ENCODE measurements at regions not wholly inside any gene's neighbourhood (a gene's known extent, or its start where the extent isn't known, plus 50 kb on each side); places are given as distances from the start of the nearest gene placed in this dataset.
"Not testable (repeated sequence)": the region's sequence is repeated elsewhere in the genome, so short reads cannot be mapped to it uniquely, and the experiment has no call there.

DNA sequence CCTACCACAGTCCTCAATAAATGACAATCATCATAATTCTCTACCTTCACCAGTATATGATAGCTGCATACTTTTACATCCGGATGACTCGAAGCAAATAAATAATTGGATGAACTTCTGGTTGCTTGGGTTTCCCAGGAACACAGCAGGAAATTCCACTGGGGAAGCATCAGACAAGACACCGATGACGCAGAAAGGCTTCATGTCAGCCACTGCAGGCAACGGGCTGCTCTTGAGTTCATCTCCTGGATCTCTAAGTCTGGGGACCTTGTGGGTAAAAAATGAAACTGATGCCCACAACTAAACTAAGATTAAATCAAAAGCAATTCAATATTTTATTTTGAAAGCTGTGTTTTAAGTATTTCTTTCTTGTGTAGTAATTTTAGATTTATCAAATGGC is 472.1 kb upstream of the C16orf82 start:
- Histone ChIP-seq H3K79me2 (ENCODE audit: insufficient read depth, low read depth, low read length) (no peaks in the 10 kb centered on the region), H2AFZ (ENCODE audit: low read length) (no peak overlapping the region), H3K4me1 (ENCODE audit: insufficient read depth, low read length, poor library complexity, severe bottlenecking) (no peaks in the 10 kb centered on the region), H3K4me2 (ENCODE audit: low read length) (no peak overlapping the region), H3K9me2 (ENCODE audit: insufficient read depth, low read length) (no peaks in the 10 kb centered on the region), H4K20me1 (ENCODE audit: insufficient read depth, low read length) (no peaks in the 10 kb centered on the region), H3K4me3 (ENCODE audit: low read depth, low read length, poor library complexity, severe bottlenecking) (no peak overlapping the region), H3K36me3 (ENCODE audit: insufficient read depth, low read length) (no peaks in the 10 kb centered on the region), H3K9me3 (ENCODE audit: low read length) (no peaks in the 10 kb centered on the region), H3K27ac (ENCODE audit: low read depth, low read length, poor library complexity, severe bottlenecking) (no peak overlapping the region)
- ChIA-PET CTCF (ENCODE audit: unreplicated experiment) (no interaction called here), POLR2A (no interaction called here)
- DNase-seq (ENCODE audit: low spot score), result no peak
- no TSS peak for BruUV-seq (replicated peaks)
- intact Hi-C loops (cut with micrococcal nuclease; ENCODE audit: unreplicated experiment), result loop anchor here (5.0 kb wide), 1 partner anchor 1157 kb away; no protein-coding TSS in a partner anchor
- TF ChIP-seq, protein P1, sequence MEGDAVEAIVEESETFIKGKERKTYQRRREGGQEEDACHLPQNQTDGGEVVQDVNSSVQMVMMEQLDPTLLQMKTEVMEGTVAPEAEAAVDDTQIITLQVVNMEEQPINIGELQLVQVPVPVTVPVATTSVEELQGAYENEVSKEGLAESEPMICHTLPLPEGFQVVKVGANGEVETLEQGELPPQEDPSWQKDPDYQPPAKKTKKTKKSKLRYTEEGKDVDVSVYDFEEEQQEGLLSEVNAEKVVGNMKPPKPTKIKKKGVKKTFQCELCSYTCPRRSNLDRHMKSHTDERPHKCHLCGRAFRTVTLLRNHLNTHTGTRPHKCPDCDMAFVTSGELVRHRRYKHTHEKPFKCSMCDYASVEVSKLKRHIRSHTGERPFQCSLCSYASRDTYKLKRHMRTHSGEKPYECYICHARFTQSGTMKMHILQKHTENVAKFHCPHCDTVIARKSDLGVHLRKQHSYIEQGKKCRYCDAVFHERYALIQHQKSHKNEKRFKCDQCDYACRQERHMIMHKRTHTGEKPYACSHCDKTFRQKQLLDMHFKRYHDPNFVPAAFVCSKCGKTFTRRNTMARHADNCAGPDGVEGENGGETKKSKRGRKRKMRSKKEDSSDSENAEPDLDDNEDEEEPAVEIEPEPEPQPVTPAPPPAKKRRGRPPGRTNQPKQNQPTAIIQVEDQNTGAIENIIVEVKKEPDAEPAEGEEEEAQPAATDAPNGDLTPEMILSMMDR (conservative IDR thresholded peaks at IDR 0.05; ENCODE audit: low read length), result no peak
- TF ChIP-seq EZH2phosphoT487 (IDR thresholded peaks at IDR 0.05; ENCODE audit: borderline replicate concordance, low read depth, low read length), result no peak

DNA sequence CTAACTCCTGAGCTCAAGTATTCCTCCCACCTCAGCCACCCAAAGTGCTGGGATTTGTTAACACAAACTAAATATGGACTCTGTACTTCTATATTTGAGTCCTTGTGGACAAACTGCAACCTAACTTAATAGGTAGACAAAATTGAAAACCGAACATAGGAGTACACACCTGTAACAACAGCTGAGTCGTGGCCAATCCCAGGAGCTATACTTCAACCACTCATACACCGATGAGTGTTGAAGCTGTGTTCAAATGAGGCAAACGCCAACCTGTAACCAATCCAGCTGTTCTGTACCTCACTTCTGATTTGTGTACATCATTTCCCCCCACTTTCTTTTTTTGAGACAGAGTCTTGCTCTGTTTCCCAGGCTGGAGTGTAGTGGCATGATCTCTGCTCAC is 471.5 kb upstream of the C16orf82 start:
- no peaks in the 10 kb centered on the region for H3K9me2 ChIP-seq (ENCODE audit: insufficient read depth, low read length)
- no peaks in the 10 kb centered on the region for H3K79me2 ChIP-seq (ENCODE audit: insufficient read depth, low read depth, low read length)
- H3K27ac ChIP-seq (ENCODE audit: low read depth, low read length, poor library complexity, severe bottlenecking), result no peak overlapping the region
- no peak overlapping the region for H3K4me3 ChIP-seq (ENCODE audit: low read depth, low read length, poor library complexity, severe bottlenecking)
- intact Hi-C loops (cut with micrococcal nuclease; ENCODE audit: unreplicated experiment), result no loop called here
- no peaks in the 10 kb centered on the region for H4K20me1 ChIP-seq (ENCODE audit: insufficient read depth, low read length)
- no peaks in the 10 kb centered on the region for H3K4me1 ChIP-seq (ENCODE audit: insufficient read depth, low read length, poor library complexity, severe bottlenecking)
- ChIA-PET CTCF (ENCODE audit: unreplicated experiment) (no interaction called here), POLR2A (no interaction called here)
- TF ChIP-seq EZH2phosphoT487 (IDR thresholded peaks at IDR 0.05; ENCODE audit: borderline replicate concordance, low read depth, low read length), result no peak
- TF ChIP-seq, protein P1 (conservative IDR thresholded peaks at IDR 0.05; ENCODE audit: low read length), result no peak
- no peak overlapping the region for H3K4me2 ChIP-seq (ENCODE audit: low read length)
- H2AFZ ChIP-seq (ENCODE audit: low read length), result no peak overlapping the region
- BruUV-seq (replicated peaks), result no TSS peak
- no peaks in the 10 kb centered on the region for H3K36me3 ChIP-seq (ENCODE audit: insufficient read depth, low read length)
- H3K9me3 ChIP-seq (ENCODE audit: low read length), result no peaks in the 10 kb centered on the region
- no peak for DNase-seq (ENCODE audit: low spot score)

DNA sequence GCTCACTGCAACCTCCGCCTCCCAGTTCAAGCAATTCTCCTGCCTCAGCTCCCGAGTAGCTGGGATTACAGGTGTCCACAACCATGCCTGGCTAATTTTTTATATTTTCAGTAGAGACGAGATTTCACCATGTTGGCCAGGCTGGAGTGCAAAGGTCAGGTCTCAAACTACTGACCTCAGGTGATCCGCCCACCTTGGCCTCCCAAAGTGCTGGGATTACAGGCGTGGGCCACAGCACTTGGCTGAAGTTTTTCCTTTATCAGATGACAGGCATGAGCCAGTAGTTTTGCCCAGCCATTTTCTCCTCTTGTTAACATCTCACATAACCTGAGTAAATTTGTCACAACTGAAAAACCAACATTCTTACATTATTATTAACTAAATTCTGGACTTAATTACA is 470.7 kb upstream of the C16orf82 start:
- H2AFZ ChIP-seq (ENCODE audit: low read length); H3K4me2 ChIP-seq (ENCODE audit: low read length); DNase-seq (ENCODE audit: low spot score); H3K4me3 ChIP-seq (ENCODE audit: low read depth, low read length, poor library complexity, severe bottlenecking); intact Hi-C loops (cut with micrococcal nuclease; ENCODE audit: unreplicated experiment); BruUV-seq (replicated peaks); H4K20me1 ChIP-seq (ENCODE audit: insufficient read depth, low read length); H3K36me3 ChIP-seq (ENCODE audit: insufficient read depth, low read length); H3K27ac ChIP-seq (ENCODE audit: low read depth, low read length, poor library complexity, severe bottlenecking); H3K79me2 ChIP-seq (ENCODE audit: insufficient read depth, low read depth, low read length); H3K9me2 ChIP-seq (ENCODE audit: insufficient read depth, low read length); POLR2A ChIA-PET; H3K9me3 ChIP-seq (ENCODE audit: low read length); CTCF ChIA-PET (ENCODE audit: unreplicated experiment); H3K4me1 ChIP-seq (ENCODE audit: insufficient read depth, low read length, poor library complexity, severe bottlenecking): not testable (repeated sequence)
